K562 (cell line): ENCODE measurements at regions not wholly inside any gene's neighbourhood (a gene's known extent, or its start where the extent isn't known, plus 50 kb on each side); places are given as distances from the start of the nearest gene placed in this dataset.

ENCODE experiments used
- ATAC-seq: fragments of 200-7000 bp; cut with Tn5 transposase; 3 replicates; pipeline ENCODE4 v1.9.1; 2020; ENCODE audit warnings: moderate library complexity
- BruUV-seq: library from RNA; stranded (reverse); fragments of 400-500 nt; replicated peaks from 2 replicates; lab custom pipeline; 2021; lab: Mats Ljungman, UMichigan
- CTCF ChIA-PET: fragments of 300-600 bp; formaldehyde crosslinking; extraction: SDS; loops from one replicate; lab custom pipeline; 2021; ENCODE audit warnings: low intra/inter-chr PET ratio; lab: Yijun Ruan, JAX
- POLR2A ChIA-PET: fragments of 300-600, 350-650 bp; sonication (Branson Sonifier 250); formaldehyde crosslinking; extraction: SDS; loops from one replicate; lab custom pipeline; 2021; ENCODE audit warnings: antibody characterized with exemption, inconsistent platforms; lab: Yijun Ruan, JAX
- DNase-seq, 4 experiments: peaks; one replicate each; pipeline versions ENCODE4 v3.0.0 to v3.0.0-alpha.2; 2011 to 2018; ENCODE audit warnings: low spot score in 3 of 4, mixed read lengths in 3 of 4; ENCODE audit errors: extremely low read depth in 1 of 4
- FAIRE-seq: peaks from 2 replicates; lab custom pipeline; 2011; peaks lifted over from hg19 to GRCh38; lab: Jason Lieb, UNC
- H2AFZ ChIP-seq: 2 replicates; pipeline ENCODE4 v1.6.0; 2011; ENCODE audit warnings: low read depth, low read length, control low read depth, inconsistent platforms
- H3K27ac ChIP-seq: fragments of 200-600 bp; 3 replicates; pipeline ENCODE4 v1.8.0; 2011; ENCODE audit warnings: low read depth, mild to moderate bottlenecking, control low read depth, inconsistent platforms, low read length, moderate library complexity, mixed read lengths; ENCODE audit errors: extremely low read depth
- H3K27me3 ChIP-seq, 2 experiments: fragments of 300-600 bp in 1 of 2; 2 replicates in 1 of 2; 3 replicates in 1 of 2; pipeline versions ENCODE4 v1.6.0 to v1.8.0; 2011; ENCODE audit warnings: inconsistent platforms in 2 of 2, low read length in 2 of 2, mild to moderate bottlenecking in 1 of 2, mixed read lengths in 1 of 2, moderate library complexity in 1 of 2; ENCODE audit not compliant: control insufficient read depth in 2 of 2, insufficient read depth in 2 of 2
- H3K36me3 ChIP-seq: fragments of 300-600 bp; 3 replicates; pipeline ENCODE4 v1.8.0; 2011; ENCODE audit warnings: mild to moderate bottlenecking, low read length, inconsistent platforms; ENCODE audit not compliant: control insufficient read depth, insufficient read depth
- H3K4me1 ChIP-seq, 2 experiments: fragments of 200-600 bp in 1 of 2; replicated peaks in 1 of 2; 2 replicates in 1 of 2; 3 replicates in 1 of 2; pipeline versions ENCODE4 v1.5.1 to v1.8.0; 2011; ENCODE audit warnings: inconsistent platforms in 2 of 2, low read length in 2 of 2, mild to moderate bottlenecking in 1 of 2, mixed read lengths in 1 of 2, moderate library complexity in 1 of 2; ENCODE audit not compliant: control insufficient read depth in 2 of 2, insufficient read depth in 2 of 2
- H3K4me2 ChIP-seq: 2 replicates; pipeline ENCODE4 v1.6.1; 2011; ENCODE audit warnings: low read length, control low read depth, inconsistent platforms, mixed read lengths; ENCODE audit not compliant: insufficient read depth
- H3K4me3 ChIP-seq: fragments of 200-600 bp; sonication (generic), shearing (Covaris generic); 2 replicates; pipeline ENCODE4 v1.5.1; 2016; ENCODE audit warnings: control low read depth, inconsistent platforms
- H3K79me2 ChIP-seq: fragments of 200-600 bp; 3 replicates; pipeline ENCODE4 v1.8.0; 2011; ENCODE audit warnings: low read length, inconsistent platforms; ENCODE audit not compliant: control insufficient read depth, insufficient read depth
- H3K9ac ChIP-seq, 2 experiments: 2 replicates each; pipeline versions ENCODE4 v1.6.0 to v1.6.1; 2011; ENCODE audit warnings: low read depth in 2 of 2, low read length in 2 of 2, control low read depth in 1 of 2, inconsistent platforms in 1 of 2, mild to moderate bottlenecking in 1 of 2, mixed read lengths in 1 of 2; ENCODE audit not compliant: insufficient read depth in 1 of 2
- H3K9me1 ChIP-seq: one replicate; pipeline ENCODE4 v1.6.0; 2011; ENCODE audit warnings: inconsistent platforms, mild to moderate bottlenecking, low read length, moderate library complexity; ENCODE audit not compliant: control insufficient read depth, insufficient read depth
- H3K9me3 ChIP-seq: replicated peaks from 2 replicates; pipeline ENCODE4 v1.5.1; 2011; ENCODE audit warnings: low read depth, low read length, inconsistent platforms; ENCODE audit not compliant: control insufficient read depth, insufficient read depth
- H4K20me1 ChIP-seq: replicated peaks from 2 replicates; pipeline ENCODE4 v1.6.1; 2011; ENCODE audit warnings: low read length, inconsistent platforms, mixed read lengths; ENCODE audit not compliant: control insufficient read depth, insufficient read depth
- CCNT2 ChIP-seq: IDR thresholded peaks from 2 replicates; pipeline ENCODE4 v1.6.1; 2011; ENCODE audit warnings: borderline replicate concordance, low read depth, mild to moderate bottlenecking, moderate library complexity, mixed read lengths, low read length; ENCODE audit not compliant: insufficient read length; ENCODE audit errors: extremely low read depth
- CHCHD3 ChIP-seq: fragments of 250-450 bp; sonication (Bioruptor Pico); IDR thresholded peaks from 2 replicates; pipeline ENCODE4 v2.1.2; 2022; ENCODE audit warnings: mild to moderate bottlenecking
- CHD1 ChIP-seq: fragments of 200-600 bp; sonication (generic); IDR thresholded peaks from one replicate; pipeline ENCODE4 v1.6.1; 2012; ENCODE audit warnings: mild to moderate bottlenecking, moderate library complexity, low read length, inconsistent platforms
- HDGF ChIP-seq: fragments of 450-650 bp; IDR thresholded peaks from 2 replicates; pipeline ENCODE4 v1.6.1; 2016
- KAT7 ChIP-seq: sonication (generic); formaldehyde crosslinking; IDR thresholded peaks from 2 replicates; pipeline ENCODE4 v1.8.0; 2022; ENCODE audit warnings: missing genetic modification reagents, mild to moderate bottlenecking, borderline replicate concordance
- MCM2 ChIP-seq: fragments of 450-650 bp; IDR thresholded peaks from 2 replicates; pipeline ENCODE4 v1.6.1; 2017; ENCODE audit warnings: low read depth, mild to moderate bottlenecking
- MCM3 ChIP-seq: fragments of 450-650 bp; IDR thresholded peaks from 2 replicates; pipeline ENCODE4 v1.6.1; 2016
- MEF2D ChIP-seq: conservative IDR thresholded peaks from 2 replicates; pipeline ENCODE4 v1.6.1; 2016; ENCODE audit warnings: low read depth, missing genetic modification characterization, missing compliant biosample characterization
- NR3C1 ChIP-seq: sonication (generic); formaldehyde crosslinking; IDR thresholded peaks from 2 replicates; pipeline ENCODE4 v1.8.1; 2022; ENCODE audit warnings: missing genetic modification reagents
- SFPQ ChIP-seq: fragments of 200-400 bp; formaldehyde crosslinking; IDR thresholded peaks from 2 replicates; pipeline ENCODE4 v1.6.1; 2017; ENCODE audit warnings: mild to moderate bottlenecking, low read depth, low read length, moderate library complexity
- SIX5 ChIP-seq, 2 experiments: IDR thresholded peaks; 2 replicates each; pipeline ENCODE4 v1.6.1; 2011; ENCODE audit warnings: low read length in 2 of 2, borderline replicate concordance in 1 of 2, low read depth in 1 of 2, mild to moderate bottlenecking in 1 of 2, moderate library complexity in 1 of 2; ENCODE audit not compliant: insufficient read depth in 1 of 2
- ZBTB26 ChIP-seq: fragments of 450-650 bp; formaldehyde crosslinking; IDR thresholded peaks from 2 replicates; pipeline ENCODE4 v1.4.0; 2022; ENCODE audit warnings: missing genetic modification characterization
- ZFP36 ChIP-seq: fragments of 150-350 bp; IDR thresholded peaks from 2 replicates; pipeline ENCODE4 v1.6.1; 2018; ENCODE audit warnings: low read length, low read depth; ENCODE audit not compliant: partially characterized antibody
- ZNF512 ChIP-seq: IDR thresholded peaks from 2 replicates; pipeline ENCODE4 v1.6.1; 2016; ENCODE audit warnings: missing genetic modification characterization, missing compliant biosample characterization
- WGBS: fragments of 100-300 bp; shearing (Covaris generic); methylation state at CpG from one replicate; pipeline ENCODE4 v1.1.6; 2016; ENCODE audit warnings: low coverage, mixed read lengths; ENCODE audit not compliant: insufficient coverage; ENCODE audit errors: missing lambda C conversion rate; 5-methylcytosine and 5-hydroxymethylcytosine counted together
- in situ Hi-C: fragments of 300-500 bp; cut with MboI; formaldehyde crosslinking; loops from 4 replicates; pipeline ENCODE4 v1.15.0; 2018; ENCODE audit warnings: inconsistent platforms, mixed read lengths
- intact Hi-C: fragments of 100-400 bp; cut with micrococcal nuclease; formaldehyde crosslinking; loops from 2 replicates; pipeline ENCODE4 v1.14.2; 2022
- TF ChIP-seq, protein P1 (sequence below): fragments of 250-450 bp; sonication (Bioruptor Pico); IDR thresholded peaks from 2 replicates; pipeline ENCODE4 v1.8.0; 2022; ENCODE audit warnings: moderate library complexity, mild to moderate bottlenecking, inconsistent platforms

DNA sequence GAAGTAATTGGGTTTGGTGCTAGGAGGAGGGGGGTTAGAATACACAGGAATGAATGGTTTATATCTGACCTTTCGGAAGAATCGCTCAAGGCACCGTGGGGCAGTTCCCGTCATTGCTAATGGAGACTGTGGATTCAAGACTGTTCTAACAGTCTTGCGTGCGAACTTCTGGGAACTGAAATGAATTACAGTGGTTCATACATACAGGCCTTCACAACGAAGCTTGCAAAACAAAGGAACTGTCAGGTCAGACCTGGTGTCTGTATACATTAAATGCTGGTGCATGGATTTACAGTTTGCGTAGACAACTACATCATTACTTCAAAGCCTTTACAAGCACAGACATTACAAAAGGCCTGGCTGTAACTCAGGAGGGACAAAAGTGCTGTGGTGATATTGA, 983.9 kb downstream of the CDH11 start:
- no peaks in the 10 kb centered on the region for H3K4me1 ChIP-seq
- no peaks in the 10 kb centered on the region for H3K36me3 ChIP-seq
- intact Hi-C loops, result no loop called here
- H3K4me2 ChIP-seq, result no peak overlapping the region
- H2AFZ ChIP-seq, result no peak overlapping the region
- no peaks in the 10 kb centered on the region for H3K9me1 ChIP-seq
- no peaks in the 10 kb centered on the region for H4K20me1 ChIP-seq
- TF ChIP-seq MCM3 (no peak), SFPQ (no peak), CHD1 (no peak), HDGF (no peak), SIX5 (IDR thresholded peaks at IDR 0.05; ENCODE audit: borderline replicate concordance in 1 of 2, insufficient read depth in 1 of 2, low read depth in 1 of 2, low read length in 2 of 2) (no peak), CCNT2 (no peak), MCM2 (no peak), MEF2D (tag) (no peak), ZFP36 (no peak), ZNF512 (tag) (no peak), CHCHD3 (no peak), NR3C1 (CRISPR knock-in tag) (no peak), KAT7 (CRISPR knock-in tag) (no peak), ZBTB26 (CRISPR knock-in tag) (no peak)
- TF ChIP-seq, protein P1, sequence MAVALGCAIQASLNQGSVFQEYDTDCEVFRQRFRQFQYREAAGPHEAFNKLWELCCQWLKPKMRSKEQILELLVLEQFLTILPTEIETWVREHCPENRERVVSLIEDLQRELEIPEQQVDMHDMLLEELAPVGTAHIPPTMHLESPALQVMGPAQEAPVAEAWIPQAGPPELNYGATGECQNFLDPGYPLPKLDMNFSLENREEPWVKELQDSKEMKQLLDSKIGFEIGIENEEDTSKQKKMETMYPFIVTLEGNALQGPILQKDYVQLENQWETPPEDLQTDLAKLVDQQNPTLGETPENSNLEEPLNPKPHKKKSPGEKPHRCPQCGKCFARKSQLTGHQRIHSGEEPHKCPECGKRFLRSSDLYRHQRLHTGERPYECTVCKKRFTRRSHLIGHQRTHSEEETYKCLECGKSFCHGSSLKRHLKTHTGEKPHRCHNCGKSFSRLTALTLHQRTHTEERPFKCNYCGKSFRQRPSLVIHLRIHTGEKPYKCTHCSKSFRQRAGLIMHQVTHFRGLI (CRISPR knock-in tag), result no peak
- FAIRE-seq (no peak), DNase-seq (no peak), ATAC-seq (no peak)
- no peaks in the 10 kb centered on the region for H3K79me2 ChIP-seq
- in situ Hi-C loops, result no loop called here
- no peaks in the 10 kb centered on the region for H3K9me3 ChIP-seq
- H3K27me3 ChIP-seq, result no peaks in the 10 kb centered on the region
- no peak overlapping the region for H3K9ac ChIP-seq
- 1% methylated on average over 8 of the region's 8 CpGs for WGBS
- ChIA-PET POLR2A (no interaction called here), CTCF (no interaction called here)
- H3K4me3 ChIP-seq, result no peak overlapping the region
- BruUV-seq, result no TSS peak
- H3K27ac ChIP-seq, result no peak overlapping the region
